ENCODE measurements at regions not wholly inside any gene's neighbourhood (a gene's known extent, or its start where the extent isn't known, plus 50 kb on each side); places are given as distances from the start of the nearest gene placed in this dataset.

DNA sequence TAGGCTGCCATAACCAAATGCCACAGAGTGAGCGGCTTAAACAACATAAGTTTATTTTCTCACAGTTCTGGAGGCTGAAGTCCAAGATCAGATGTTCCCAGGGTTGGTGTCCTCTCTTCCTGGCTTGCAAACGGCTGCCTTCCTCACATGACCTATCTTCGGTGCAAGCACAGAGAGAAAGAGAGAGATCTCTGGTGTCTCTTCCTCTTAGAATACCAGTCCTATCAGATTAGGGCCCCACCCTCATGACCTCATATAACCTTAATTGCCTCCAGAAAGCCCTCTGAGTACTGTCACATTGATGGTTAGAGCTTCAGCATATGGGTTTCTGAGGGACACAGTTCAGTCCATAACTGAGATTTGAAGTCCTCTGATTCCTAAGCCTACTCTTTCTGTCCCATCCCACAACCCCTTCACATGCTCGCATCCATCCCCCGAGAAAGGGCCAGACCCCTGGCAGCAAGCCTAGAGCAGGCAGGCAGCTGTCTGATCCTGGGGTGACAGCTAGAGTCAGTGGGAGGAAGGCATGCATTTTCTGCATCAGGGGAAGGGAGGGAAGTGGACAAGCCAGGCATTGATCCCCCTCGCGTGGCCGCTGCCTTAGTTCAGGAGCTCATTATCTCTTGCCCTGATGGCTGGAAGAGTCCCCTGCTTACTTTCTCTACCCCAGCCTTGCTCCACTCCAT, 114.1 kb downstream of the FAR1 start:
- no peak overlapping the region for H3K4me3 ChIP-seq
- DNase-seq (ENCODE audit: low spot score) (no peak), ATAC-seq (no peak)
- no peak overlapping the region for H3K4me3 Mint-ChIP-seq
- H3K4me2 ChIP-seq: no peak overlapping the region
- no peak overlapping the region for H3K27ac Mint-ChIP-seq
- H3K4me1 ChIP-seq (ENCODE audit: insufficient read depth): peaks cover 14% of the 10 kb centered on the region
- no peak overlapping the region for H3K27ac ChIP-seq (ENCODE audit: low read depth)
- no peaks in the 10 kb centered on the region for H4K20me1 ChIP-seq (replicated peaks; ENCODE audit: insufficient read depth)
- no peaks in the 10 kb centered on the region for H3F3A ChIP-seq (replicated peaks; ENCODE audit: low read depth)
- peaks cover 8% of the 10 kb centered on the region for H3K27me3 Mint-ChIP-seq (ENCODE audit: insufficient read depth, low read depth, poor library complexity)
- no peaks in the 10 kb centered on the region for H3K36me3 ChIP-seq (ENCODE audit: insufficient read depth)
- no peaks in the 10 kb centered on the region for H3K79me2 ChIP-seq (replicated peaks; ENCODE audit: insufficient read depth)
- TF ChIP-seq, protein P1, sequence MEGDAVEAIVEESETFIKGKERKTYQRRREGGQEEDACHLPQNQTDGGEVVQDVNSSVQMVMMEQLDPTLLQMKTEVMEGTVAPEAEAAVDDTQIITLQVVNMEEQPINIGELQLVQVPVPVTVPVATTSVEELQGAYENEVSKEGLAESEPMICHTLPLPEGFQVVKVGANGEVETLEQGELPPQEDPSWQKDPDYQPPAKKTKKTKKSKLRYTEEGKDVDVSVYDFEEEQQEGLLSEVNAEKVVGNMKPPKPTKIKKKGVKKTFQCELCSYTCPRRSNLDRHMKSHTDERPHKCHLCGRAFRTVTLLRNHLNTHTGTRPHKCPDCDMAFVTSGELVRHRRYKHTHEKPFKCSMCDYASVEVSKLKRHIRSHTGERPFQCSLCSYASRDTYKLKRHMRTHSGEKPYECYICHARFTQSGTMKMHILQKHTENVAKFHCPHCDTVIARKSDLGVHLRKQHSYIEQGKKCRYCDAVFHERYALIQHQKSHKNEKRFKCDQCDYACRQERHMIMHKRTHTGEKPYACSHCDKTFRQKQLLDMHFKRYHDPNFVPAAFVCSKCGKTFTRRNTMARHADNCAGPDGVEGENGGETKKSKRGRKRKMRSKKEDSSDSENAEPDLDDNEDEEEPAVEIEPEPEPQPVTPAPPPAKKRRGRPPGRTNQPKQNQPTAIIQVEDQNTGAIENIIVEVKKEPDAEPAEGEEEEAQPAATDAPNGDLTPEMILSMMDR (conservative IDR thresholded peaks at IDR 0.05; ENCODE audit: low read depth in 2 of 2): no peak
- no peak for TF ChIP-seq ZNF114 (CRISPR knock-in tag; IDR thresholded peaks at IDR 0.05)
- TF ChIP-seq, protein P2, sequence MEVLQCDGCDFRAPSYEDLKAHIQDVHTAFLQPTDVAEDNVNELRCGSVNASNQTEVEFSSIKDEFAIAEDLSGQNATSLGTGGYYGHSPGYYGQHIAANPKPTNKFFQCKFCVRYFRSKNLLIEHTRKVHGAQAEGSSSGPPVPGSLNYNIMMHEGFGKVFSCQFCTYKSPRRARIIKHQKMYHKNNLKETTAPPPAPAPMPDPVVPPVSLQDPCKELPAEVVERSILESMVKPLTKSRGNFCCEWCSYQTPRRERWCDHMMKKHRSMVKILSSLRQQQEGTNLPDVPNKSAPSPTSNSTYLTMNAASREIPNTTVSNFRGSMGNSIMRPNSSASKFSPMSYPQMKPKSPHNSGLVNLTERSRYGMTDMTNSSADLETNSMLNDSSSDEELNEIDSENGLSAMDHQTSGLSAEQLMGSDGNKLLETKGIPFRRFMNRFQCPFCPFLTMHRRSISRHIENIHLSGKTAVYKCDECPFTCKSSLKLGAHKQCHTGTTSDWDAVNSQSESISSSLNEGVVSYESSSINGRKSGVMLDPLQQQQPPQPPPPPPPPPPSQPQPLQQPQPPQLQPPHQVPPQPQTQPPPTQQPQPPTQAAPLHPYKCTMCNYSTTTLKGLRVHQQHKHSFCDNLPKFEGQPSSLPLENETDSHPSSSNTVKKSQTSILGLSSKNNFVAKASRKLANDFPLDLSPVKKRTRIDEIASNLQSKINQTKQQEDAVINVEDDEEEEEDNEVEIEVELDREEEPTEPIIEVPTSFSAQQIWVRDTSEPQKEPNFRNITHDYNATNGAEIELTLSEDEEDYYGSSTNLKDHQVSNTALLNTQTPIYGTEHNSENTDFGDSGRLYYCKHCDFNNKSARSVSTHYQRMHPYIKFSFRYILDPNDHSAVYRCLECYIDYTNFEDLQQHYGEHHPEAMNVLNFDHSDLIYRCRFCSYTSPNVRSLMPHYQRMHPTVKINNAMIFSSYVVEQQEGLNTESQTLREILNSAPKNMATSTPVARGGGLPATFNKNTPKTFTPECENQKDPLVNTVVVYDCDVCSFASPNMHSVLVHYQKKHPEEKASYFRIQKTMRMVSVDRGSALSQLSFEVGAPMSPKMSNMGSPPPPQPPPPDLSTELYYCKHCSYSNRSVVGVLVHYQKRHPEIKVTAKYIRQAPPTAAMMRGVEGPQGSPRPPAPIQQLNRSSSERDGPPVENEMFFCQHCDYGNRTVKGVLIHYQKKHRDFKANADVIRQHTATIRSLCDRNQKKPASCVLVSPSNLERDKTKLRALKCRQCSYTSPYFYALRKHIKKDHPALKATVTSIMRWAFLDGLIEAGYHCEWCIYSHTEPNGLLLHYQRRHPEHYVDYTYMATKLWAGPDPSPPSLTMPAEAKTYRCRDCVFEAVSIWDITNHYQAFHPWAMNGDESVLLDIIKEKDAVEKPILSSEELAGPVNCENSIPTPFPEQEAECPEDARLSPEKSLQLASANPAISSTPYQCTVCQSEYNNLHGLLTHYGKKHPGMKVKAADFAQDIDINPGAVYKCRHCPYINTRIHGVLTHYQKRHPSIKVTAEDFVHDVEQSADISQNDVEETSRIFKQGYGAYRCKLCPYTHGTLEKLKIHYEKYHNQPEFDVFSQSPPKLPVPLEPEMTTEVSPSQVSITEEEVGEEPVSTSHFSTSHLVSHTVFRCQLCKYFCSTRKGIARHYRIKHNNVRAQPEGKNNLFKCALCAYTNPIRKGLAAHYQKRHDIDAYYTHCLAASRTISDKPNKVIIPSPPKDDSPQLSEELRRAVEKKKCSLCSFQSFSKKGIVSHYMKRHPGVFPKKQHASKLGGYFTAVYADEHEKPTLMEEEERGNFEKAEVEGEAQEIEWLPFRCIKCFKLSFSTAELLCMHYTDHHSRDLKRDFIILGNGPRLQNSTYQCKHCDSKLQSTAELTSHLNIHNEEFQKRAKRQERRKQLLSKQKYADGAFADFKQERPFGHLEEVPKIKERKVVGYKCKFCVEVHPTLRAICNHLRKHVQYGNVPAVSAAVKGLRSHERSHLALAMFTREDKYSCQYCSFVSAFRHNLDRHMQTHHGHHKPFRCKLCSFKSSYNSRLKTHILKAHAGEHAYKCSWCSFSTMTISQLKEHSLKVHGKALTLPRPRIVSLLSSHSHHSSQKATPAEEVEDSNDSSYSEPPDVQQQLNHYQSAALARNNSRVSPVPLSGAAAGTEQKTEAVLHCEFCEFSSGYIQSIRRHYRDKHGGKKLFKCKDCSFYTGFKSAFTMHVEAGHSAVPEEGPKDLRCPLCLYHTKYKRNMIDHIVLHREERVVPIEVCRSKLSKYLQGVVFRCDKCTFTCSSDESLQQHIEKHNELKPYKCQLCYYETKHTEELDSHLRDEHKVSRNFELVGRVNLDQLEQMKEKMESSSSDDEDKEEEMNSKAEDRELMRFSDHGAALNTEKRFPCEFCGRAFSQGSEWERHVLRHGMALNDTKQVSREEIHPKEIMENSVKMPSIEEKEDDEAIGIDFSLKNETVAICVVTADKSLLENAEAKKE (CRISPR knock-in tag; IDR thresholded peaks at IDR 0.05): no peak
- TF ChIP-seq, protein P3, sequence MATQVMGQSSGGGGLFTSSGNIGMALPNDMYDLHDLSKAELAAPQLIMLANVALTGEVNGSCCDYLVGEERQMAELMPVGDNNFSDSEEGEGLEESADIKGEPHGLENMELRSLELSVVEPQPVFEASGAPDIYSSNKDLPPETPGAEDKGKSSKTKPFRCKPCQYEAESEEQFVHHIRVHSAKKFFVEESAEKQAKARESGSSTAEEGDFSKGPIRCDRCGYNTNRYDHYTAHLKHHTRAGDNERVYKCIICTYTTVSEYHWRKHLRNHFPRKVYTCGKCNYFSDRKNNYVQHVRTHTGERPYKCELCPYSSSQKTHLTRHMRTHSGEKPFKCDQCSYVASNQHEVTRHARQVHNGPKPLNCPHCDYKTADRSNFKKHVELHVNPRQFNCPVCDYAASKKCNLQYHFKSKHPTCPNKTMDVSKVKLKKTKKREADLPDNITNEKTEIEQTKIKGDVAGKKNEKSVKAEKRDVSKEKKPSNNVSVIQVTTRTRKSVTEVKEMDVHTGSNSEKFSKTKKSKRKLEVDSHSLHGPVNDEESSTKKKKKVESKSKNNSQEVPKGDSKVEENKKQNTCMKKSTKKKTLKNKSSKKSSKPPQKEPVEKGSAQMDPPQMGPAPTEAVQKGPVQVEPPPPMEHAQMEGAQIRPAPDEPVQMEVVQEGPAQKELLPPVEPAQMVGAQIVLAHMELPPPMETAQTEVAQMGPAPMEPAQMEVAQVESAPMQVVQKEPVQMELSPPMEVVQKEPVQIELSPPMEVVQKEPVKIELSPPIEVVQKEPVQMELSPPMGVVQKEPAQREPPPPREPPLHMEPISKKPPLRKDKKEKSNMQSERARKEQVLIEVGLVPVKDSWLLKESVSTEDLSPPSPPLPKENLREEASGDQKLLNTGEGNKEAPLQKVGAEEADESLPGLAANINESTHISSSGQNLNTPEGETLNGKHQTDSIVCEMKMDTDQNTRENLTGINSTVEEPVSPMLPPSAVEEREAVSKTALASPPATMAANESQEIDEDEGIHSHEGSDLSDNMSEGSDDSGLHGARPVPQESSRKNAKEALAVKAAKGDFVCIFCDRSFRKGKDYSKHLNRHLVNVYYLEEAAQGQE (IDR thresholded peaks at IDR 0.05; ENCODE audit: unreplicated experiment): no peak
- TF ChIP-seq ZNF331 (CRISPR knock-in tag; IDR thresholded peaks at IDR 0.05; ENCODE audit: low read depth): no peak
- no peak for TF ChIP-seq STAT1 (IDR thresholded peaks at IDR 0.05; ENCODE audit: unreplicated experiment)
- no peak for TF ChIP-seq CREB1 (CRISPR knock-in tag; IDR thresholded peaks at IDR 0.05; ENCODE audit: low read depth)
- TF ChIP-seq JUNB (IDR thresholded peaks at IDR 0.05; ENCODE audit: unreplicated experiment): no peak
- peaks cover 16% of the 10 kb centered on the region for H3K4me1 Mint-ChIP-seq
- no peaks in the 10 kb centered on the region for H3K9me3 Mint-ChIP-seq
- no peaks in the 10 kb centered on the region for H3K27me3 ChIP-seq (ENCODE audit: insufficient read depth)
- no peak overlapping the region for H2AFZ ChIP-seq
- H3K9me2 ChIP-seq (ENCODE audit: insufficient read depth): no peaks in the 10 kb centered on the region
- H3K36me3 Mint-ChIP-seq (ENCODE audit: low read depth): no peaks in the 10 kb centered on the region
